ENCODE measurements at regions not wholly inside any gene's neighbourhood (a gene's known extent, or its start where the extent isn't known, plus 50 kb on each side); places are given as distances from the start of the nearest gene placed in this dataset.

DNA sequence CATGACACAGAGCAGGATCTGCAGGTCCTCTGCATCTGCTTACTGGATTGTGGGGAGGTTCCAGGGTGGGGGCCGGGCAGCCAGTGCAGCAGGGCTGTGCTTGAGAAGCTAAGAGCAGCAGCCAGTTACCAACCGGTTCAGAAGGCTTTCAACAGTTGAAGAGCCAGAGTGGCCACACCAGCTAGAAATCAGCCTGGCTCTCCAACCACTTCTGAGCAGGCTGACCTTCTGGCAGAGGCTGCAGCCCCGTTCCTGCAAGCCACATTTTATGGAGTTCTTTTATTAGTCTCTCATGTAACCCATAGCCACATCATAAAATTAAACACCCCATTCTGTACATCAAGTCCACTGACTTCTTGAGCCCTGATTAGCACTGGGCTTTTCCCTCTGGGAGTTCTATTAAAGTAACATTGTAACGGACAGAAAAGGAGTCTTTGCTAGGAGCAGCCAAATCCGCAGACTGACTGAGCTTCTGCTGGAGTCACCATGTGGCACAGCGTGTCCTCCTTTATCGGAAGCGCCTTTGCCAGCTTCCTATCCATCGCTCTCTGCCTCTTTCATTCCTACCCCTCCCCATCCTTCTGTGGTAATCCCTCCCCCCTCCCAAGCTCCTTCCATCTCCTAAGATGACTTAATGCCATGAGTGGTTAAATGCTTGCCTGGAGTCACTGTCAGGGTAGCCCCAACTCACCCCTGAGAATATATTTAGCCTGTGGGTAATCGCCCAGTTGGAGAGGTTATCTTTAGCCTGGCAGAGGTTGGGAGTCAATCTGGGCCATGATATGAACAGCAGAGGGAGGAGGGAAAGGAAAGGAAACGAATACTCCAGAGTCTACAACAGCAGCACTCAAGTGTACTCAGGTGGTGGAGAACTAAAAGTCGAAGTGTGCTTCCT, 138.5 kb upstream of the HES1 start:
- TF ChIP-seq, protein P1, sequence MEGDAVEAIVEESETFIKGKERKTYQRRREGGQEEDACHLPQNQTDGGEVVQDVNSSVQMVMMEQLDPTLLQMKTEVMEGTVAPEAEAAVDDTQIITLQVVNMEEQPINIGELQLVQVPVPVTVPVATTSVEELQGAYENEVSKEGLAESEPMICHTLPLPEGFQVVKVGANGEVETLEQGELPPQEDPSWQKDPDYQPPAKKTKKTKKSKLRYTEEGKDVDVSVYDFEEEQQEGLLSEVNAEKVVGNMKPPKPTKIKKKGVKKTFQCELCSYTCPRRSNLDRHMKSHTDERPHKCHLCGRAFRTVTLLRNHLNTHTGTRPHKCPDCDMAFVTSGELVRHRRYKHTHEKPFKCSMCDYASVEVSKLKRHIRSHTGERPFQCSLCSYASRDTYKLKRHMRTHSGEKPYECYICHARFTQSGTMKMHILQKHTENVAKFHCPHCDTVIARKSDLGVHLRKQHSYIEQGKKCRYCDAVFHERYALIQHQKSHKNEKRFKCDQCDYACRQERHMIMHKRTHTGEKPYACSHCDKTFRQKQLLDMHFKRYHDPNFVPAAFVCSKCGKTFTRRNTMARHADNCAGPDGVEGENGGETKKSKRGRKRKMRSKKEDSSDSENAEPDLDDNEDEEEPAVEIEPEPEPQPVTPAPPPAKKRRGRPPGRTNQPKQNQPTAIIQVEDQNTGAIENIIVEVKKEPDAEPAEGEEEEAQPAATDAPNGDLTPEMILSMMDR (IDR thresholded peaks at IDR 0.05), result peak in 1 of 7 experiments; percentile 4
- no peak for TF ChIP-seq POLR2A (IDR thresholded peaks at IDR 0.05)
